H1 (cell line): ENCODE measurements at regions not wholly inside any gene's neighbourhood (a gene's known extent, or its start where the extent isn't known, plus 50 kb on each side); places are given as distances from the start of the nearest gene placed in this dataset.

Source experiments
- CTCF ChIA-PET: fragments of 300-600 bp; sonication (Branson Sonifier 250); formaldehyde crosslinking; loops from one replicate; lab custom pipeline; 2021; ENCODE audit not compliant: partially characterized antibody; lab: Charles Lee
- POLR2A ChIA-PET: fragments of 300-600 bp; sonication (Branson Sonifier 250); formaldehyde crosslinking; loops from one replicate; lab custom pipeline; 2021; ENCODE audit warnings: inconsistent platforms; ENCODE audit not compliant: partially characterized antibody; lab: Charles Lee
- DNase-seq, 2 experiments: peaks; one replicate each; pipeline versions ENCODE4 v3.0.0 to v3.0.0-alpha.2; 2010 to 2022; ENCODE audit warnings: low spot score in 2 of 2, low read depth in 1 of 2, mixed read lengths in 1 of 2
- FAIRE-seq: peaks from 2 replicates; lab custom pipeline; 2011; peaks lifted over from hg19 to GRCh38; lab: Jason Lieb, UNC
- H2AFZ ChIP-seq: 2 replicates; pipeline ENCODE4 v1.8.1; 2012; ENCODE audit warnings: low read length, inconsistent platforms
- H2AK5ac ChIP-seq: 2 replicates; pipeline ENCODE4 v1.6.1; 2013; ENCODE audit warnings: low read depth, low read length
- H2BK120ac ChIP-seq: replicated peaks from 2 replicates; pipeline ENCODE3; 2013; ENCODE audit warnings: low read depth, low read length, inconsistent platforms
- H2BK12ac ChIP-seq: 2 replicates; pipeline ENCODE4 v1.6.1; 2013; ENCODE audit warnings: low read depth, low read length
- H2BK15ac ChIP-seq: 2 replicates; pipeline ENCODE4 v1.6.1; 2013; ENCODE audit warnings: low read length
- H2BK20ac ChIP-seq: 2 replicates; pipeline ENCODE4 v1.6.1; 2013; ENCODE audit warnings: low read length
- H2BK5ac ChIP-seq: 2 replicates; pipeline ENCODE4 v1.6.1; 2013; ENCODE audit warnings: low read depth, low read length
- H3K14ac ChIP-seq: 2 replicates; pipeline ENCODE4 v1.6.1; 2013; ENCODE audit warnings: inconsistent platforms; ENCODE audit not compliant: insufficient read length
- H3K18ac ChIP-seq: 2 replicates; pipeline ENCODE4 v1.6.1; 2013; ENCODE audit warnings: low read length; ENCODE audit errors: extremely low read depth
- H3K23ac ChIP-seq: 2 replicates; pipeline ENCODE4 v1.6.1; 2013; ENCODE audit warnings: inconsistent platforms; ENCODE audit not compliant: insufficient read length
- H3K23me2 ChIP-seq: 2 replicates; pipeline ENCODE4 v1.6.1; 2013; ENCODE audit warnings: low read depth, low read length
- H3K27ac ChIP-seq: 2 replicates; pipeline ENCODE4 v1.6.1; 2011; ENCODE audit warnings: low read depth, low read length, inconsistent platforms
- H3K27me3 ChIP-seq, 4 experiments: replicated peaks in 1 of 4; 1 replicate in 1 of 4; 2 replicates in 3 of 4; pipeline versions ENCODE4 v1.6.1 to v1.8.1; 2011 to 2013; ENCODE audit warnings: low read length in 3 of 4, mild to moderate bottlenecking in 3 of 4, inconsistent platforms in 2 of 4, mixed read lengths in 2 of 4, moderate library complexity in 1 of 4; ENCODE audit not compliant: control insufficient read depth in 3 of 4, insufficient read depth in 3 of 4; ENCODE audit errors: extremely low read depth in 1 of 4
- H3K36me3 ChIP-seq, 4 experiments: 2 replicates each; pipeline versions ENCODE4 v1.6.1 to v1.8.1; 2011 to 2013; ENCODE audit warnings: mild to moderate bottlenecking in 4 of 4, low read length in 3 of 4, moderate library complexity in 2 of 4, control low read depth in 1 of 4, inconsistent platforms in 1 of 4; ENCODE audit not compliant: insufficient read depth in 4 of 4, control insufficient read depth in 2 of 4
- H3K4ac ChIP-seq: replicated peaks from 2 replicates; pipeline ENCODE3; 2013; ENCODE audit warnings: low read length, low read depth, mixed read lengths, inconsistent platforms; ENCODE audit not compliant: insufficient read length
- H3K4me1 ChIP-seq, 4 experiments: replicated peaks in 1 of 4; 1 replicate in 1 of 4; 2 replicates in 3 of 4; pipeline versions ENCODE4 v1.6.1 to v1.8.1; 2011 to 2013; ENCODE audit warnings: low read length in 3 of 4, inconsistent platforms in 2 of 4, mixed read lengths in 1 of 4; ENCODE audit not compliant: insufficient read depth in 4 of 4, control insufficient read depth in 3 of 4
- H3K4me2 ChIP-seq, 2 experiments: 2 replicates each; pipeline versions ENCODE4 v1.6.1 to v1.8.1; 2011 to 2013; ENCODE audit warnings: low read depth in 2 of 2, low read length in 2 of 2, control low read depth in 1 of 2, inconsistent platforms in 1 of 2, mild to moderate bottlenecking in 1 of 2; ENCODE audit not compliant: insufficient read depth in 1 of 2
- H3K4me3 ChIP-seq, 4 experiments: fragments of 200-600, 300-600 bp in 1 of 4; sonication (generic), shearing (Covaris generic), sonication (Bioruptor Twin) in 1 of 4; 2 replicates each; pipeline versions ENCODE4 v1.5.1 to v1.8.1; 2011 to 2016; ENCODE audit warnings: low read length in 4 of 4, low read depth in 3 of 4, control low read depth in 2 of 4, inconsistent platforms in 2 of 4, mild to moderate bottlenecking in 2 of 4, mixed read lengths in 1 of 4, moderate library complexity in 1 of 4; ENCODE audit not compliant: insufficient read depth in 2 of 4; ENCODE audit errors: extremely low read depth in 1 of 4
- H3K56ac ChIP-seq: replicated peaks from 2 replicates; pipeline ENCODE3; 2013; ENCODE audit warnings: low read depth, mild to moderate bottlenecking, mixed read lengths, low read length, inconsistent platforms; ENCODE audit not compliant: insufficient read length
- H3K79me1 ChIP-seq: 2 replicates; pipeline ENCODE4 v1.6.1; 2013; ENCODE audit warnings: low read depth, low read length, control low read depth
- H3K79me2 ChIP-seq, 2 experiments: 2 replicates each; pipeline versions ENCODE4 v1.6.1 to v1.8.1; 2012 to 2013; ENCODE audit warnings: low read length in 2 of 2, mild to moderate bottlenecking in 2 of 2, inconsistent platforms in 1 of 2; ENCODE audit not compliant: insufficient read depth in 2 of 2, control insufficient read depth in 1 of 2
- H3K9ac ChIP-seq, 4 experiments: replicated peaks in 1 of 4; 1 replicate in 1 of 4; 2 replicates in 3 of 4; pipeline versions ENCODE4 v1.6.1 to v1.8.1; 2011 to 2013; ENCODE audit warnings: low read depth in 3 of 4, low read length in 3 of 4, control low read depth in 2 of 4, mild to moderate bottlenecking in 2 of 4, moderate library complexity in 2 of 4, inconsistent platforms in 1 of 4; ENCODE audit errors: extremely low read depth in 1 of 4
- H3K9me3 ChIP-seq, 2 experiments: 2 replicates each; pipeline versions ENCODE4 v1.6.1 to v1.8.1; 2012 to 2013; ENCODE audit warnings: mild to moderate bottlenecking in 2 of 2, moderate library complexity in 2 of 2, control low read depth in 1 of 2, inconsistent platforms in 1 of 2, low read depth in 1 of 2, low read length in 1 of 2, mixed read lengths in 1 of 2; ENCODE audit not compliant: insufficient read depth in 2 of 2
- H4K20me1 ChIP-seq, 2 experiments: replicated peaks in 1 of 2; 2 replicates each; pipeline versions ENCODE3 to v1.8.1; 2011 to 2013; ENCODE audit warnings: inconsistent platforms in 2 of 2, low read length in 2 of 2, mild to moderate bottlenecking in 1 of 2; ENCODE audit not compliant: insufficient read depth in 2 of 2, control insufficient read depth in 1 of 2
- H4K5ac ChIP-seq: 2 replicates; pipeline ENCODE4 v1.6.1; 2013; ENCODE audit warnings: low read length, low read depth, mixed read lengths, inconsistent platforms; ENCODE audit not compliant: insufficient read length
- H4K8ac ChIP-seq: 2 replicates; pipeline ENCODE4 v1.8.0; 2013; ENCODE audit warnings: mild to moderate bottlenecking, moderate library complexity, low read length, inconsistent platforms; ENCODE audit not compliant: insufficient read depth; ENCODE audit errors: extremely low read depth
- H4K91ac ChIP-seq: replicated peaks from 2 replicates; pipeline ENCODE3; 2013; ENCODE audit warnings: low read length, mixed read lengths, inconsistent platforms; ENCODE audit not compliant: insufficient read length
- ASH2L ChIP-seq: fragments of 200-600, 300-600 bp; sonication (generic); IDR thresholded peaks from one replicate; pipeline ENCODE4 v1.7.1; 2017; ENCODE audit warnings: low read length
- CHD2 ChIP-seq: IDR thresholded peaks from 2 replicates; pipeline ENCODE4 v1.6.1; 2012; ENCODE audit warnings: low read length, improper control_type of control experiment
- POLR2A ChIP-seq, 2 experiments: IDR thresholded peaks; 1 replicate in 1 of 2; 2 replicates in 1 of 2; pipeline ENCODE4 v1.6.1; 2011; ENCODE audit warnings: low read depth in 2 of 2, low read length in 2 of 2, mild to moderate bottlenecking in 2 of 2; ENCODE audit errors: control extremely low read depth in 1 of 2
- SP2 ChIP-seq: IDR thresholded peaks from 2 replicates; pipeline ENCODE4 v1.6.1; 2012; ENCODE audit warnings: mild to moderate bottlenecking, low read length, inconsistent platforms
- TCF12 ChIP-seq: IDR thresholded peaks from 2 replicates; pipeline ENCODE4 v1.6.1; 2011; ENCODE audit warnings: low read depth, mild to moderate bottlenecking, low read length
- WGBS, 2 experiments: shearing (Covaris generic) in 1 of 2; methylation state at CpG; one replicate each; pipeline versions ENCODE4 v1.1.6 to v1.1.7; 2013 to 2015; ENCODE audit warnings: low lambda C conversion rate in 2 of 2, mixed read lengths in 2 of 2, inconsistent platforms in 1 of 2, low coverage in 1 of 2, missing lambda C conversion rate in 1 of 2; ENCODE audit not compliant: insufficient replicate concordance in 2 of 2, insufficient coverage in 1 of 2, insufficient read length in 1 of 2; ENCODE audit errors: extremely low coverage in 1 of 2, missing lambda C conversion rate in 1 of 2; 5-methylcytosine and 5-hydroxymethylcytosine counted together

- H3K36me3 ChIP-seq = no peaks in the 10 kb centered on the region
- FAIRE-seq = no peak
- 91% methylated on average over 5 of the region's 5 CpGs; no CpG with 5 or more reads in 1 of the 2 experiments for WGBS, 2 experiments
- no peak for TF ChIP-seq SP2
- TF ChIP-seq POLR2A (IDR thresholded peaks at IDR 0.05; ENCODE audit: control extremely low read depth in 1 of 2, low read depth in 2 of 2, low read length in 2 of 2) = no peak
- no peak for TF ChIP-seq TCF12
- no peak for TF ChIP-seq ASH2L
- no peak for TF ChIP-seq CHD2
These were observed 474.7 kb downstream of the MBD2 start for GRCh38 chr18:53749766-53750165.

More at GRCh38 chr18:53749766-53750165, 474.7 kb downstream of the MBD2 start:
- Histone ChIP-seq H3K79me1 (no peaks in the 10 kb centered on the region), H4K5ac (no peak overlapping the region), H2BK12ac (no peak overlapping the region), H3K4me3 (no peak overlapping the region), H2BK5ac (no peak overlapping the region), H3K14ac (no peak overlapping the region), H3K18ac (no peak overlapping the region), H3K4me2 (no peak overlapping the region), H4K91ac (no peak overlapping the region), H4K20me1 (no peaks in the 10 kb centered on the region), H2BK20ac (no peak overlapping the region), H2BK120ac (no peak overlapping the region), H3K9ac (no peak overlapping the region), H2AFZ (no peak overlapping the region; the same call in 1 of the 2 replicates), H3K23me2 (no peaks in the 10 kb centered on the region), H2BK15ac (no peak overlapping the region), H2AK5ac (no peak overlapping the region), H3K4me1 (peaks cover 0 to 3% (median 1%) of the 10 kb centered on the region in 4 experiments; a peak in 2 of 7 replicates), H3K4ac (no peak overlapping the region), H4K8ac (no peak overlapping the region), H3K9me3 (no peaks in the 10 kb centered on the region), H3K27me3 (no peaks in the 10 kb centered on the region), H3K56ac (no peak overlapping the region), H3K23ac (no peak overlapping the region), H3K27ac (no peak overlapping the region), H3K79me2 (no peaks in the 10 kb centered on the region)
- no peak for DNase-seq
- ChIA-PET POLR2A (no interaction called here), CTCF (no interaction called here)
